ENCODE measurements at regions not wholly inside any gene's neighbourhood (a gene's known extent, or its start where the extent isn't known, plus 50 kb on each side); places are given as distances from the start of the nearest gene placed in this dataset.
"Not testable (repeated sequence)": the region's sequence is repeated elsewhere in the genome, so short reads cannot be mapped to it uniquely, and the experiment has no call there.

DNA sequence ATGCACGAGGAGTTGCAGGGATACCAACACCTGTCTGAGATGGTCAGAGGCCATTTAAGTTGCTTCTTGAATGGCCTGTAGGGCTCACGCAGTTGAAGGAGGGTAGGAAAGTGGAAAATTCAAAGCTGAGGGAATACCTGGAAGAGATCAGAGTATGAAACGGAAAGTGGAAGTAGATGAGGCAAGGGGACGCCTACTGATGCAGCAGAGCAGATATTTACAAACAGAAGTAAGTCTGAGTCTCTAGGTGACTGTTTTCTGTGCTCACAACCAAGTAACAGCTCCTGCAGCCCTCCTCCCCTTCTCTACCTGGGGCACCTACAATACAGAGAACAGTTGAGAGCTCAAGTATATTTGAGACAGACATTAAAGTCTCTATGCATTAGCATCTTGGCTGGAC lies 57.5 kb upstream of the CCN1 start:
- TF ChIP-seq, protein P1, sequence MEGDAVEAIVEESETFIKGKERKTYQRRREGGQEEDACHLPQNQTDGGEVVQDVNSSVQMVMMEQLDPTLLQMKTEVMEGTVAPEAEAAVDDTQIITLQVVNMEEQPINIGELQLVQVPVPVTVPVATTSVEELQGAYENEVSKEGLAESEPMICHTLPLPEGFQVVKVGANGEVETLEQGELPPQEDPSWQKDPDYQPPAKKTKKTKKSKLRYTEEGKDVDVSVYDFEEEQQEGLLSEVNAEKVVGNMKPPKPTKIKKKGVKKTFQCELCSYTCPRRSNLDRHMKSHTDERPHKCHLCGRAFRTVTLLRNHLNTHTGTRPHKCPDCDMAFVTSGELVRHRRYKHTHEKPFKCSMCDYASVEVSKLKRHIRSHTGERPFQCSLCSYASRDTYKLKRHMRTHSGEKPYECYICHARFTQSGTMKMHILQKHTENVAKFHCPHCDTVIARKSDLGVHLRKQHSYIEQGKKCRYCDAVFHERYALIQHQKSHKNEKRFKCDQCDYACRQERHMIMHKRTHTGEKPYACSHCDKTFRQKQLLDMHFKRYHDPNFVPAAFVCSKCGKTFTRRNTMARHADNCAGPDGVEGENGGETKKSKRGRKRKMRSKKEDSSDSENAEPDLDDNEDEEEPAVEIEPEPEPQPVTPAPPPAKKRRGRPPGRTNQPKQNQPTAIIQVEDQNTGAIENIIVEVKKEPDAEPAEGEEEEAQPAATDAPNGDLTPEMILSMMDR (IDR thresholded peaks at IDR 0.05; ENCODE audit: extremely low read depth in 1 of 2, insufficient read depth in 1 of 2, low read depth in 1 of 2, low read length in 2 of 2) = not testable (repeated sequence)
- TF ChIP-seq, protein P2, sequence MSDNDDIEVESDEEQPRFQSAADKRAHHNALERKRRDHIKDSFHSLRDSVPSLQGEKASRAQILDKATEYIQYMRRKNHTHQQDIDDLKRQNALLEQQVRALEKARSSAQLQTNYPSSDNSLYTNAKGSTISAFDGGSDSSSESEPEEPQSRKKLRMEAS (IDR thresholded peaks at IDR 0.05; ENCODE audit: insufficient read depth, insufficient read length) = not testable (repeated sequence)
- TF ChIP-seq EZH2 (IDR thresholded peaks at IDR 0.05; ENCODE audit: borderline replicate concordance, low read depth, low read length, severe bottlenecking); POLR2A (IDR thresholded peaks at IDR 0.05; ENCODE audit: low read depth, low read length); MYC (IDR thresholded peaks at IDR 0.05; ENCODE audit: low read depth, low read length); FOS (IDR thresholded peaks at IDR 0.05; ENCODE audit: borderline replicate concordance, insufficient read depth, low read length); POLR2AphosphoS5 (IDR thresholded peaks at IDR 0.05; ENCODE audit: insufficient read depth, low read depth, low read length); JUN (IDR thresholded peaks at IDR 0.05; ENCODE audit: borderline replicate concordance, insufficient read depth, insufficient read length, low read depth); GATA2 (IDR thresholded peaks at IDR 0.05; ENCODE audit: insufficient read depth, insufficient read length, low read depth, low read length): not testable (repeated sequence)

Measured in endothelial cell of umbilical vein (primary cell).